ENCODE measurements at regions not wholly inside any gene's neighbourhood (a gene's known extent, or its start where the extent isn't known, plus 50 kb on each side); places are given as distances from the start of the nearest gene placed in this dataset.

- TF ChIP-seq CTCF (IDR thresholded peaks at IDR 0.05) (no peak), POLR2A (IDR thresholded peaks at IDR 0.05; ENCODE audit: low read depth) (no peak)
Observed at GRCh38 chr18:52228166-52228565, 111.8 kb upstream of the DCC start.

Measured in esophagus muscularis mucosa (tissue), 3 donors.